Mesenchymal stem cell (in vitro differentiated cells and primary cell): ENCODE measurements at regions not wholly inside any gene's neighbourhood (a gene's known extent, or its start where the extent isn't known, plus 50 kb on each side); places are given as distances from the start of the nearest gene placed in this dataset.

Experiments
- DNase-seq: peaks from one replicate; pipeline ENCODE4 v3.0.0-alpha.2; 2013
- H2AFZ ChIP-seq: one replicate; pipeline ENCODE4 v1.6.1; 2013; ENCODE audit warnings: low read depth, mild to moderate bottlenecking, control low read depth, inconsistent platforms, low read length, moderate library complexity
- H2AK5ac ChIP-seq: 2 replicates; pipeline ENCODE4 v1.6.1; 2013; ENCODE audit warnings: low read length, moderate library complexity, mild to moderate bottlenecking, inconsistent platforms; ENCODE audit not compliant: severe bottlenecking
- H2BK120ac ChIP-seq: one replicate; pipeline ENCODE4 v1.6.1; 2013; ENCODE audit warnings: low read depth, mild to moderate bottlenecking, inconsistent platforms, low read length, moderate library complexity
- H2BK12ac ChIP-seq, 2 experiments: one replicate each; pipeline ENCODE4 v1.6.1; 2013; ENCODE audit warnings: inconsistent platforms in 2 of 2, low read length in 2 of 2, mild to moderate bottlenecking in 2 of 2, moderate library complexity in 2 of 2, control low read depth in 1 of 2
- H2BK15ac ChIP-seq: one replicate; pipeline ENCODE4 v1.6.1; 2013; ENCODE audit warnings: mild to moderate bottlenecking, low read depth, inconsistent platforms; ENCODE audit not compliant: poor library complexity, severe bottlenecking
- H2BK5ac ChIP-seq: 2 replicates; pipeline ENCODE4 v1.6.1; 2013; ENCODE audit warnings: low read depth, mild to moderate bottlenecking, low read length, control low read depth, inconsistent platforms; ENCODE audit not compliant: poor library complexity, severe bottlenecking
- H3K14ac ChIP-seq, 2 experiments: one replicate each; pipeline ENCODE4 v1.6.1; 2013; ENCODE audit warnings: inconsistent platforms in 2 of 2, low read length in 2 of 2, control low read depth in 1 of 2, mild to moderate bottlenecking in 1 of 2, moderate library complexity in 1 of 2
- H3K18ac ChIP-seq, 2 experiments: one replicate each; pipeline ENCODE4 v1.6.1; 2013; ENCODE audit warnings: inconsistent platforms in 2 of 2, low read length in 2 of 2, control low read depth in 1 of 2, low read depth in 1 of 2, mild to moderate bottlenecking in 1 of 2
- H3K23ac ChIP-seq, 2 experiments: one replicate each; pipeline ENCODE4 v1.6.1; 2013; ENCODE audit warnings: inconsistent platforms in 2 of 2, low read length in 2 of 2, mild to moderate bottlenecking in 2 of 2, moderate library complexity in 2 of 2, control low read depth in 1 of 2
- H3K27ac ChIP-seq: 2 replicates; pipeline ENCODE4 v1.5.1; 2013; ENCODE audit warnings: mild to moderate bottlenecking, moderate library complexity, low read length, control low read depth, inconsistent platforms; ENCODE audit not compliant: poor library complexity, severe bottlenecking
- H3K27me3 ChIP-seq, 2 experiments: 2 replicates each; pipeline versions ENCODE4 v1.6.1 to v1.7.0; 2013; ENCODE audit warnings: low read length in 2 of 2, mild to moderate bottlenecking in 2 of 2, moderate library complexity in 2 of 2, control low read depth in 1 of 2, inconsistent platforms in 1 of 2; ENCODE audit not compliant: control insufficient read depth in 1 of 2, insufficient read depth in 1 of 2
- H3K36me3 ChIP-seq, 2 experiments: 2 replicates each; pipeline versions ENCODE4 v1.6.1 to v1.7.0; 2013; ENCODE audit warnings: low read length in 2 of 2, control low read depth in 1 of 2, inconsistent platforms in 1 of 2, low read depth in 1 of 2, mild to moderate bottlenecking in 1 of 2; ENCODE audit not compliant: insufficient read depth in 2 of 2, control insufficient read depth in 1 of 2
- H3K4ac ChIP-seq, 2 experiments: one replicate each; pipeline ENCODE4 v1.6.1; 2013; ENCODE audit warnings: inconsistent platforms in 2 of 2, low read length in 2 of 2, mild to moderate bottlenecking in 2 of 2, moderate library complexity in 2 of 2, control low read depth in 1 of 2, low read depth in 1 of 2
- H3K4me1 ChIP-seq: 2 replicates; pipeline ENCODE4 v1.6.1; 2013; ENCODE audit warnings: low read depth, low read length, control low read depth; ENCODE audit not compliant: control insufficient read depth, insufficient read depth
- H3K4me2 ChIP-seq: 2 replicates; pipeline ENCODE4 v1.6.1; 2013; ENCODE audit warnings: low read length, mild to moderate bottlenecking, inconsistent platforms; ENCODE audit not compliant: poor library complexity, severe bottlenecking
- H3K4me3 ChIP-seq, 2 experiments: 2 replicates each; pipeline versions ENCODE4 v1.5.1 to v1.7.0; 2013; ENCODE audit warnings: low read length in 2 of 2, mild to moderate bottlenecking in 2 of 2, control low read depth in 1 of 2, low read depth in 1 of 2; ENCODE audit not compliant: insufficient read depth in 1 of 2
- H3K79me1 ChIP-seq: replicated peaks from 2 replicates; pipeline ENCODE4 v1.6.1; 2013; ENCODE audit warnings: mild to moderate bottlenecking, control low read depth, low read length, inconsistent platforms; ENCODE audit not compliant: poor library complexity, severe bottlenecking
- H3K9ac ChIP-seq: 2 replicates; pipeline ENCODE4 v1.7.0; 2013; ENCODE audit warnings: mild to moderate bottlenecking, low read length, moderate library complexity
- H3K9me3 ChIP-seq: 2 replicates; pipeline ENCODE4 v1.7.0; 2013; ENCODE audit warnings: mild to moderate bottlenecking, low read length; ENCODE audit not compliant: control insufficient read depth
- H4K8ac ChIP-seq: one replicate; pipeline ENCODE4 v1.6.1; 2013; ENCODE audit warnings: inconsistent platforms, mild to moderate bottlenecking, low read length, moderate library complexity
- H4K91ac ChIP-seq: one replicate; pipeline ENCODE4 v1.6.1; 2013; ENCODE audit warnings: mild to moderate bottlenecking, low read length, inconsistent platforms
- whole genome bisulfite sequencing: methylation state at CpG from one replicate; pipeline ENCODE4 v1.1.7; 2013; ENCODE audit warnings: mixed read lengths; 5-methylcytosine and 5-hydroxymethylcytosine counted together

GRCh38 chr6:25062070-25062811 is 126.5 kb upstream of the RIPOR2 start:
- peak overlapping the region in 1 of 2 experiments; percentile 13 for H3K4ac ChIP-seq

GRCh38 chr6:25064006-25064405 is 128.2 kb upstream of the RIPOR2 start:
- no peak overlapping the region for H2BK15ac ChIP-seq
- 93% methylated on average over 1 of the region's 2 CpGs for WGBS
- H3K23ac ChIP-seq, result no peak overlapping the region
- H2BK12ac ChIP-seq, result no peak overlapping the region
- DNase-seq, result no peak
- H3K27ac ChIP-seq, result no peak overlapping the region
- no peak overlapping the region for H4K8ac ChIP-seq
- no peaks in the 10 kb centered on the region for H3K79me1 ChIP-seq
- H3K36me3 ChIP-seq, result no peaks in the 10 kb centered on the region
- H3K4ac ChIP-seq, result no peak overlapping the region
- H3K27me3 ChIP-seq, result peaks cover 0 to 3% of the 10 kb centered on the region in 2 experiments
- H2BK120ac ChIP-seq, result no peak overlapping the region
- H2AK5ac ChIP-seq, result no peak overlapping the region
- H2BK5ac ChIP-seq, result no peak overlapping the region
- no peak overlapping the region for H3K14ac ChIP-seq
- no peak overlapping the region for H3K4me3 ChIP-seq
- no peak overlapping the region for H3K9ac ChIP-seq
- peaks cover 5% of the 10 kb centered on the region for H3K9me3 ChIP-seq
- no peak overlapping the region for H4K91ac ChIP-seq
- H3K18ac ChIP-seq, result no peak overlapping the region
- peaks cover 4% of the 10 kb centered on the region for H3K4me1 ChIP-seq
- no peak overlapping the region for H3K4me2 ChIP-seq
- no peak overlapping the region for H2AFZ ChIP-seq

More at GRCh38 chr6:25062070-25062811, 126.5 kb upstream of the RIPOR2 start:
- WGBS, result 77% methylated on average over 5 of the region's 7 CpGs
- H2AK5ac ChIP-seq, result no peak overlapping the region
- H2BK120ac ChIP-seq, result no peak overlapping the region
- no peak overlapping the region for H2AFZ ChIP-seq
- H3K18ac ChIP-seq, result peak overlapping the region in 1 of 2 experiments; percentile 65
- H3K36me3 ChIP-seq, result no peaks in the 10 kb centered on the region
- H3K4me3 ChIP-seq, result no peak overlapping the region
- no peak overlapping the region for H4K91ac ChIP-seq
- H2BK15ac ChIP-seq, result no peak overlapping the region
- H2BK12ac ChIP-seq, result peak overlapping the region in 1 of 2 experiments; percentile 31
- H2BK5ac ChIP-seq, result no peak overlapping the region
- DNase-seq, result no peak
- no peak overlapping the region for H3K27ac ChIP-seq
- H4K8ac ChIP-seq, result no peak overlapping the region
- H3K9me3 ChIP-seq, result peaks cover 5% of the 10 kb centered on the region
- H3K27me3 ChIP-seq, result no peaks in the 10 kb centered on the region
- no peak overlapping the region for H3K4me2 ChIP-seq
- peak overlapping the region; percentile 59 for H3K9ac ChIP-seq
- peaks cover 4% of the 10 kb centered on the region for H3K4me1 ChIP-seq
- H3K23ac ChIP-seq, result no peak overlapping the region
- H3K14ac ChIP-seq, result no peak overlapping the region
- H3K79me1 ChIP-seq, result no peaks in the 10 kb centered on the region

- no peak overlapping the region for H3K18ac ChIP-seq
- H4K91ac ChIP-seq, result no peak overlapping the region
- no peak overlapping the region for H2BK15ac ChIP-seq
- H3K14ac ChIP-seq, result no peak overlapping the region
- no peaks in the 10 kb centered on the region for H3K79me1 ChIP-seq
- no peak overlapping the region for H3K27ac ChIP-seq
- no peak overlapping the region for H3K9ac ChIP-seq
- H3K23ac ChIP-seq, result no peak overlapping the region
- H3K4me2 ChIP-seq, result no peak overlapping the region
- no peak overlapping the region for H2BK5ac ChIP-seq
- 89% methylated on average over 3 of the region's 3 CpGs for WGBS
- H3K4ac ChIP-seq, result no peak overlapping the region
- H3K4me1 ChIP-seq, result peaks cover 6% of the 10 kb centered on the region
- H2BK120ac ChIP-seq, result no peak overlapping the region
- DNase-seq, result no peak
- H3K27me3 ChIP-seq, result peaks cover 0 to 3% of the 10 kb centered on the region in 2 experiments
- H3K9me3 ChIP-seq, result peaks cover 1% of the 10 kb centered on the region
- H2AFZ ChIP-seq, result no peak overlapping the region
- H4K8ac ChIP-seq, result no peak overlapping the region
- no peak overlapping the region for H2BK12ac ChIP-seq
- no peaks in the 10 kb centered on the region for H3K36me3 ChIP-seq
- no peak overlapping the region for H2AK5ac ChIP-seq
- H3K4me3 ChIP-seq, result no peak overlapping the region
These were observed 129.9 kb upstream of the RIPOR2 start for GRCh38 chr6:25065666-25066065.

GRCh38 chr6:25066593-25066992 is 130.8 kb upstream of the RIPOR2 start:
- Histone ChIP-seq H2BK5ac (no peak overlapping the region), H4K8ac (no peak overlapping the region), H3K23ac (no peak overlapping the region), H2AFZ (no peak overlapping the region), H3K4ac (no peak overlapping the region), H2BK12ac (no peak overlapping the region), H3K4me3 (no peak overlapping the region), H3K36me3 (no peaks in the 10 kb centered on the region), H2BK15ac (no peak overlapping the region), H3K4me1 (peaks cover 2% of the 10 kb centered on the region), H3K79me1 (no peaks in the 10 kb centered on the region), H3K9ac (no peak overlapping the region), H2AK5ac (no peak overlapping the region), H3K27me3 (peaks cover 0 to 3% of the 10 kb centered on the region in 2 experiments), H3K27ac (no peak overlapping the region), H3K4me2 (no peak overlapping the region), H2BK120ac (no peak overlapping the region), H3K18ac (no peak overlapping the region), H3K9me3 (no peaks in the 10 kb centered on the region), H4K91ac (no peak overlapping the region), H3K14ac (no peak overlapping the region)
- 96% methylated on average over 1 of the region's 1 CpG for WGBS
- DNase-seq, result no peak
